ENCODE measurements at regions not wholly inside any gene's neighbourhood (a gene's known extent, or its start where the extent isn't known, plus 50 kb on each side); places are given as distances from the start of the nearest gene placed in this dataset.

GRCh38 chrX:68944211-68944610, 115.4 kb downstream of the EFNB1 start:
- DNase-seq, result no peak

DNA sequence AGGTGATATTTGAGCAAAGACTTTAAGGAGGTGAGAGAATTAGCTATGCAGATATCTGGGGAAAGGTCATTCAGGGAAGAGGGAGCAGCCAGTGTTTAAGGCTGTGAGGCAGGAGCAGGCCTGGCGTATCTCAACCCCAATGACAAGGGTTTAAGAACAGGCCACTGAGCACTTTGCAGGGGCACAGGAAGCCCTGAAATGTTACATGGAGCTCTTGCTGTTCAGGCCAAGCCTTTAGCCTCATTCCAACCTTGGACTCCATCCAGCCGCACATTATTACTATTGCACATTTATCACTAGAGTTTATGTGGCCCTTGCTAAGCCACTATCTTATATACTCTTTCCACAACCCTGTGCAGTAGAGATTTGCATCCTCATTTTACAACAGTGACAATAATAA, 114.0 kb downstream of the EFNB1 start:
- DNase-seq, result no peak

DNA sequence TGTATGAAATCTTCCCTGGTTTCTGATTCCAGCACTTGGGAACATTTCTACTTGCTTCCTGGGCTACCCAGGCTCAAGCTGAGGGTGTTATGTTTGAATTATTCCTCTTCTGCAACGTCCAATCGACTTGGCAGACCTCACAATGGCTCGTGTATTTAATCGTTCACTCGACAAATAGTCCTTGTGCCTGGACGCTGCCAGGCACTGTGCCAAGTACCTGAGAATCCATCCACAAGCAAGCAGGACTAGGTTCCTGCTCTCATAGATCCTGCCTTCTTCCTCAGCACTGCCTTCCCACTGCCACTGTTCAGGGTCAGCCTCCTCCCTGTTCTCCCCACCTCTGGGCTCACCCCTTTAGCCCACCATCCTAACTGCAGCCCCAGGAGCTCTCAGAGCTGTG, 113.3 kb downstream of the EFNB1 start:
- peak; percentile 77 for DNase-seq

GRCh38 chrX:68941385-68941952, 112.6 kb downstream of the EFNB1 start:
- DNase-seq, result no peak

DNA sequence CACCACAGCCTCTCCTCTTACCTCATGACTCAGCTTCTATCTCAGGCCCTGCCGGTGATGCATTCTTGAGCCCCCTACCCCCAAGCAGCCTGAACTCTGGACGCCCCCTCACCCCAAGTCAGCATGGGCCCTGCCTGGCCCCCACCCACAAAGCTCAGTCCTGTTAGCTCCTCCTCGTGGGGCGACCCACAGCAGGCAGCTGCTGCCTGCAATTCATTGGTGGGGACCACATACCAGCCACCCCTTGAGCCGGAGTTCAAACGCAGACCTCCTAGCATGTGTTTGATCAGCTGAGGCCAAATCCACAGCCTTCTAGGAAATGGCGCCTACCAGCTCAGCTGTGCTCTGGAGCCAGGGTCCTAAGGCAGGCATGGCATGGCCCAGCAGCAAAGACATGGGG, 111.8 kb downstream of the EFNB1 start:
- DNase-seq, result no peak

DNA sequence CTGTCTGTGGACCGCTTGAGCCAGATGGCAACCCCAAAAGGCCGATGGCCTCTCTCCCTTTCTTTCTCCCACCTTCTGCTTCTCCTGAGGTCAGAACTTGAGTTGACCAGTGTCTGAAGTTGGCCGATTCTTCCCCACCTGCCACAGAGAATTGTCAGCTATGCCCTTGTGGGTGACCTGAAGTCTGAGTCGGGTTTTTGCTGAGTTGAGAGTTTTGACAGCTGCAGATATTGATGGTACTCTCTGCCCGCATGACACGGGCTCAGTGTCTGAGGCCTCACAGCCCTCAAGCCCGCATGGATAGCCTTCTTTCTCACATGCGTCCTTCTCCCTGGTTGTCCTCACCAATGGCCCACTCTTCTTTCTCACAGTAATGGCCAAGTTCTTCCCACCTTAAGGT, 111.0 kb downstream of the EFNB1 start:
- no peak for DNase-seq

- no peak for DNase-seq
Measured at GRCh38 chrX:68938244-68939004, 109.6 kb downstream of the EFNB1 start.

DNA sequence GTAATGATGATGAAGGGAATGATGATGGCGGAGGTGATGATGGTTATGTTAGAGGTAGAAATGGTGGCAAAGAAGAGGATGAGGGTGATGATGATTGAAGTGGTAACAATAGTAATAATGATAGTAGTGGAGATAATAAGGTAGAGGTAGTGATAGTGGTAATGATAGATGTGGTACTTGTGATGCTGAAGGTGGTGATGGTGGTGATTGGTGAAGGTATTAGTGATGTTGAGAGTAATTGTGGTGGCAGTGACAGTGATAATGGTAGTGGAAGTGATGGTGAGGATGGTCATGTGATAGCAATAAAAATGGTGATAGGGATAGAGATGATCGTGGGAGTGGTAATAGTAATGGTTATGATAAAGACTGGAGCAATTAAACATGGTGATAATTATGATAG, 108.8 kb downstream of the EFNB1 start:
- DNase-seq, result no peak

GRCh38 chrX:68936608-68937007, 107.8 kb downstream of the EFNB1 start:
- DNase-seq, result no peak

- DNase-seq, result no peak
Measured at GRCh38 chrX:68936126-68936525, 107.3 kb downstream of the EFNB1 start.

DNA sequence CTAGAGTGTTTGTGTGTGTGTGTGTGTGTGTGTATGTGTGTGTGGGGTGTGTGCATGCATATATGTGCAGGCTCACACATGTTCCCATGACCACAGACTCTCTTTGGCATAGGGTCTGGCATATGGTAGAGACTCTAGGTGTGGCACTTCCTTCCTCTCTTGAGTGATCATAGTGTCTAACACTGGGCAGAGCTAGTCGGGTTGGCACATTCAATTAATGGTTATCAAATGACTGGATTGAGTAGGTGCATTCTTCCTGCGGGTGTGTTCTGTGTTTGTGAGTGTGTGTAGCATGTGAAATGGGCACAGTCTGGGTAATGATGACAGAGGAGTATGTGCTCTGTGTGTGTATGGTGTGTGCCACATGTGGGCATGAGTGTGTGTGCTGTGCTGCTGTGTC, 106.5 kb downstream of the EFNB1 start:
- DNase-seq, result no peak

GRCh38 chrX:68934922-68935321, 106.1 kb downstream of the EFNB1 start:
- no peak for DNase-seq

DNA sequence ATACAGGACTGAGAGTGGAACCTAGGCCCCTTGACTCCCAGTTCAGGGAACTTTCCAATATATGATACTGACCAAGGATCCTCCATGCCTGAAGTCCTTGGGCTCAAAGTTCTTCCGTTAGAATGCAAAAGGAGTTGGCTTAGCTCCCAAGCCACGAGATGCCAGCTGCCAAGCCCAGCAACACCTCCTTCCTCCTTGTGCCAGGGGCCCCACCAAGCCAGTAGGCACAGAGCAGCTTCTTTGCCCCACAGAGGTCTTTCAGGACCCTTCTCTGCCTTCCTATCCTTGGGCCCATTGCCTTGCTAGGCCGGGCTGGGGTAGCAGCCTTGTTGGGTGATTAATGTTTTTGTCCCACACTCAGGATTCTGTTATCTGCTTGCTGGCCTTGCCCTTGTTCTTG, 105.6 kb downstream of the EFNB1 start:
- no peak for DNase-seq

GRCh38 chrX:68932611-68933010, 103.8 kb downstream of the EFNB1 start:
- DNase-seq, result no peak

DNA sequence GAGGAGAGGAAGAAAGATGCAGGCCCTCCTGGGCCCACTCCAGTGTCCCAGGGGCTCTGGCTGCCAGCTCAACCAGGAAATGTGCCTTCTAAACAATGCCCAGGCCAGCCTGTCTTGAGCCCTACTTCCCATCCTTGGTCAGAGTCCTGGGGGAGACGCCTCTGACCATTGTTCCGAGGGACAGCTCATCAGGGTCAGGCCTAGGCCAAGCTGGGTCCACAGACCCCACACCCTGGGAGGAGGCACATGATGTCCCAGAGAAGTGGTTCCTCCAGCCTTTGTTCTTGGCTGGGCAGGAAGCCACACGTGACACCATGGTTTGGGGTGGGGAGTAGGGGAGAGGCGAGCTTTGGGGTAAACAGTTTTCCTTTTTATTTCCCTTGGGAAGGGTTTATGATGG, 102.5 kb downstream of the EFNB1 start:
- DNase-seq, result no peak

- no peak for DNase-seq
Measured at GRCh38 chrX:68930542-68931317, 101.9 kb downstream of the EFNB1 start.

- DNase-seq, result no peak
Measured at GRCh38 chrX:68929332-68930150, 100.7 kb downstream of the EFNB1 start.

- no peak for DNase-seq
Measured at GRCh38 chrX:68928401-68928800, 99.6 kb downstream of the EFNB1 start.

DNA sequence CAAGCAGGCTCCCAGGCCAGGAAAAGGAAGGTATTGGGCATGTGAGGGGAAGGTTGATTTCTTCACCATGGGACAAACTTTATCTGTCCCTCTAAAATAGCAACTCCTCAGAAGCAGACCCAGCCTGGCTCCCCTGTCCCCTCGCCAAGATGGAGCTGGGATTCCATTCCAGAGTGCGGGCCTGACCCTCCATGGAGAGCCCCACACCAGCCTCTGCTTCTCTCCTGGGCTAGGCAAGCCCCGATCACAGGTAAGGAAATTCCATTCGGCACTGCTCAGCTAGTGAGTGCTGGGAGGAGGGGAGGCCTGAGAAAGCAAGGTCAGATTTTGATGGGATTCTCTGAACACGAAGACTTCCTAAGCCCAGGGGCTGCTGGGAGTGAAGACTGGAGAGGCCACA, 98.4 kb downstream of the EFNB1 start:
- no peak for DNase-seq

DNA sequence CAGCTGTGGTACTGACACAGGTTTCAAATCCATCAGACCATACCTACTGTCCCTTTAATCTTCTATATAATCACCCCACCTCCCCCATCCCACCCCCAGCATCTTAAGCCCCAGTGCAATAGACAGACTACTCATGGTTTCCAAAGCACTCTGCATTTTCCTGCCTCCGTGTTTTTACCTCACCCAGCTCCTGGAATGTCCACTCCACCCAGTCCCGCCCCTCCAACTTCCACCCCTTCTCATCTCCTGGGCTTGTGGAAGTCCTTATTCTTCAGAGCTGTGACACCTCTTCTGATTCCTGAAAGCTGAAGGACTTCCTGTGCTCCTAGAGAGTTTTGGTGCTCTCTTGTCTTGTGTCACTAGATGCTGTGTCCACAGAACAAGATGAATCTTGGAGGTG, 94.3 kb downstream of the EFNB1 start:
- DNase-seq, result no peak

GRCh38 chrX:68922013-68922412, 93.2 kb downstream of the EFNB1 start:
- no peak for DNase-seq

GRCh38 chrX:68920561-68920960, 91.7 kb downstream of the EFNB1 start:
- no peak for DNase-seq

DNA sequence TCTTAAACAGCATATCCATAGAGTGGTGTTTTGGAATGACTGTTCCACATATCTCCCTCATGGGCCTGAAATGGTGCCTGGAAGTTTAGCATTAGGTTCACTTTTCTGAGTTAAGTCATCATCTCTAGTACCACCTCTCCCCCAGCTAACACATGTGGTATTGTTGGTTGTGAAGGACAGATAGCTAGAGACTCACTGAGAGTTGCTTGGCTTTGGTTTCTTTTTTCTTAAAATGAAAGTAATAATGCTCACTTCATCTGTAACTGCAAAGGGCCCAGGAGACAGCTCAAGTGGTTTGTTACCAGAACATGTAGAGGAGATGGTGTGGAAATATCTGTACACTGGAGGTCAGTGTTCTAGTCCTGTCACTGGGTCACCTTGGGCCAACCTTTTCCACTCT, 90.9 kb downstream of the EFNB1 start:
- no peak for DNase-seq

Measured in NCI-H2029 (cell line).